Activated CD4-positive, alpha-beta T cell treated with anti-CD3 and anti-CD28 coated beads for 24 hours (primary cell): ENCODE measurements at regions not wholly inside any gene's neighbourhood (a gene's known extent, or its start where the extent isn't known, plus 50 kb on each side); places are given as distances from the start of the nearest gene placed in this dataset.
"Not testable (repeated sequence)": the region's sequence is repeated elsewhere in the genome, so short reads cannot be mapped to it uniquely, and the experiment has no call there.

ENCODE experiments used
- DNase-seq, 2 donors: peaks; one replicate each; pipeline ENCODE4 v3.0.0-alpha.2; 2020; ENCODE audit warnings: low read depth in 2 of 2

- no peak for DNase-seq
Observed at GRCh38 chr1:172717722-172718465, 59.0 kb downstream of the FASLG start.

- no peak for DNase-seq
Observed at GRCh38 chr1:172719066-172719627, 60.2 kb downstream of the FASLG start.

- DNase-seq, result no peak
Observed at GRCh38 chr1:172719694-172720138, 60.8 kb downstream of the FASLG start.

- DNase-seq, result no peak
Observed at GRCh38 chr1:172720339-172720738, 61.4 kb downstream of the FASLG start.

GRCh38 chr1:172723251-172723650, 64.3 kb downstream of the FASLG start:
- no peak for DNase-seq

- DNase-seq, result no peak
Observed at GRCh38 chr1:172724232-172724631, 65.3 kb downstream of the FASLG start.

GRCh38 chr1:172724765-172725613, 66.1 kb downstream of the FASLG start:
- no peak for DNase-seq

GRCh38 chr1:172726740-172727139, 67.8 kb downstream of the FASLG start:
- no peak for DNase-seq

- DNase-seq, result no peak
Observed at GRCh38 chr1:172727275-172727857, 68.5 kb downstream of the FASLG start.

- no peak for DNase-seq
Observed at GRCh38 chr1:172727956-172728603, 69.2 kb downstream of the FASLG start.

GRCh38 chr1:172728705-172729104, 69.8 kb downstream of the FASLG start:
- not testable (repeated sequence) for DNase-seq

GRCh38 chr1:172732427-172732826, 73.5 kb downstream of the FASLG start:
- DNase-seq, result no peak

- no peak for DNase-seq
Observed at GRCh38 chr1:172733815-172734214, 74.9 kb downstream of the FASLG start.

- no peak for DNase-seq
Observed at GRCh38 chr1:172738389-172738788, 79.5 kb downstream of the FASLG start.

GRCh38 chr1:172742599-172743500, 83.9 kb downstream of the FASLG start:
- DNase-seq, result no peak

- DNase-seq, result peak in 1 of 2 donors; percentile 43
Observed at GRCh38 chr1:172745014-172745413, 86.1 kb downstream of the FASLG start.

GRCh38 chr1:172746091-172746949, 87.4 kb downstream of the FASLG start:
- DNase-seq, result no peak

- DNase-seq, result no peak
Observed at GRCh38 chr1:172748201-172748600, 89.3 kb downstream of the FASLG start.

- DNase-seq, result no peak
Observed at GRCh38 chr1:172751683-172752082, 92.8 kb downstream of the FASLG start.

- DNase-seq, result no peak
Observed at GRCh38 chr1:172753964-172754363, 95.1 kb downstream of the FASLG start.
